Neural crest cell (in vitro differentiated cells): ENCODE measurements at regions not wholly inside any gene's neighbourhood (a gene's known extent, or its start where the extent isn't known, plus 50 kb on each side); places are given as distances from the start of the nearest gene placed in this dataset.

ENCODE experiments used
- DNase-seq: peaks from one replicate; pipeline ENCODE4 v3.0.0; 2021; ENCODE audit warnings: low read depth, mixed read lengths, low spot score
- H3K27ac Mint-ChIP-seq: one replicate; pipeline ENCODE4 v1.8.0; 2021; ENCODE audit warnings: mild to moderate bottlenecking, mixed read lengths; ENCODE audit not compliant: unreplicated experiment
- H3K27me3 Mint-ChIP-seq: 2 replicates; pipeline ENCODE4 v1.8.0; 2021; ENCODE audit warnings: low read depth, mild to moderate bottlenecking, mixed read lengths
- H3K36me3 Mint-ChIP-seq: 2 replicates; pipeline ENCODE4 v1.8.0; 2021; ENCODE audit warnings: low read depth, mild to moderate bottlenecking, mixed read lengths
- H3K4me1 Mint-ChIP-seq: 2 replicates; pipeline ENCODE4 v1.8.0; 2021; ENCODE audit warnings: mixed read lengths
- H3K4me3 Mint-ChIP-seq: one replicate; pipeline ENCODE4 v1.8.0; 2021; ENCODE audit warnings: mild to moderate bottlenecking, mixed read lengths
- H3K9me3 Mint-ChIP-seq: 2 replicates; pipeline ENCODE4 v1.8.0; 2021; ENCODE audit warnings: mixed read lengths
- CTCF ChIP-seq: fragments of 200-600 bp; sonication (generic); conservative IDR thresholded peaks from 2 replicates; pipeline ENCODE4 v1.5.0; 2021; ENCODE audit warnings: antibody characterized with exemption, mild to moderate bottlenecking

- TF ChIP-seq CTCF, result no peak
- no peaks in the 10 kb centered on the region for H3K4me1 Mint-ChIP-seq
- no peaks in the 10 kb centered on the region for H3K36me3 Mint-ChIP-seq
- peaks cover 3% of the 10 kb centered on the region for H3K27me3 Mint-ChIP-seq
- no peak overlapping the region for H3K4me3 Mint-ChIP-seq
- no peaks in the 10 kb centered on the region for H3K9me3 Mint-ChIP-seq
- DNase-seq, result no peak
- H3K27ac Mint-ChIP-seq, result no peak overlapping the region
Observed at GRCh38 chr10:8615118-8615517, 560.6 kb downstream of the GATA3 start.

GRCh38 chr10:8616166-8616565 lies 561.7 kb downstream of the GATA3 start:
- DNase-seq, result no peak
- TF ChIP-seq CTCF, result no peak
- no peaks in the 10 kb centered on the region for H3K36me3 Mint-ChIP-seq
- H3K4me3 Mint-ChIP-seq, result no peak overlapping the region
- peaks cover 3% of the 10 kb centered on the region for H3K27me3 Mint-ChIP-seq
- H3K4me1 Mint-ChIP-seq, result no peaks in the 10 kb centered on the region
- no peak overlapping the region for H3K27ac Mint-ChIP-seq
- no peaks in the 10 kb centered on the region for H3K9me3 Mint-ChIP-seq

- TF ChIP-seq CTCF, result no peak
- no peak overlapping the region for H3K4me3 Mint-ChIP-seq
- no peak overlapping the region for H3K27ac Mint-ChIP-seq
- H3K27me3 Mint-ChIP-seq, result peaks cover 3% of the 10 kb centered on the region
- no peaks in the 10 kb centered on the region for H3K36me3 Mint-ChIP-seq
- H3K9me3 Mint-ChIP-seq, result no peaks in the 10 kb centered on the region
- DNase-seq, result no peak
- H3K4me1 Mint-ChIP-seq, result no peaks in the 10 kb centered on the region
Observed at GRCh38 chr10:8617792-8618191, 563.3 kb downstream of the GATA3 start.

GRCh38 chr10:8618834-8619233 lies 564.3 kb downstream of the GATA3 start:
- Mint-ChIP-seq H3K27ac (no peak overlapping the region), H3K9me3 (no peaks in the 10 kb centered on the region), H3K4me3 (no peak overlapping the region), H3K27me3 (peaks cover 3% of the 10 kb centered on the region), H3K4me1 (no peaks in the 10 kb centered on the region), H3K36me3 (no peaks in the 10 kb centered on the region)
- TF ChIP-seq CTCF, result no peak
- DNase-seq, result no peak

- Mint-ChIP-seq H3K27me3 (peaks cover 2% of the 10 kb centered on the region), H3K36me3 (no peaks in the 10 kb centered on the region), H3K27ac (no peak overlapping the region), H3K9me3 (no peaks in the 10 kb centered on the region), H3K4me1 (no peaks in the 10 kb centered on the region), H3K4me3 (no peak overlapping the region)
- no peak for DNase-seq
- no peak for TF ChIP-seq CTCF
Observed at GRCh38 chr10:8628351-8628750, 573.9 kb downstream of the GATA3 start.

- no peaks in the 10 kb centered on the region for H3K9me3 Mint-ChIP-seq
Observed at GRCh38 chr10:8633909-8634308, 579.4 kb downstream of the GATA3 start.

More at GRCh38 chr10:8633909-8634308, 579.4 kb downstream of the GATA3 start:
- no peak for DNase-seq
- TF ChIP-seq CTCF, result no peak
- H3K4me3 Mint-ChIP-seq, result no peak overlapping the region
- H3K27ac Mint-ChIP-seq, result no peak overlapping the region
- H3K4me1 Mint-ChIP-seq, result no peaks in the 10 kb centered on the region
- no peaks in the 10 kb centered on the region for H3K36me3 Mint-ChIP-seq
- no peaks in the 10 kb centered on the region for H3K27me3 Mint-ChIP-seq
